KMS-11 (cell line): ENCODE measurements at regions not wholly inside any gene's neighbourhood (a gene's known extent, or its start where the extent isn't known, plus 50 kb on each side); places are given as distances from the start of the nearest gene placed in this dataset.

ENCODE experiments used
- H2AFZ ChIP-seq: fragments of 200-600 bp; sonication (generic); 2 replicates; pipeline ENCODE4 v1.6.1; 2016; ENCODE audit warnings: antibody characterized with exemption, mixed run types, low read depth
- H3K27ac ChIP-seq: fragments of 200-600 bp; sonication (generic); 2 replicates; pipeline ENCODE4 v1.6.1; 2016; ENCODE audit warnings: mild to moderate bottlenecking, mixed run types
- H3K27me3 ChIP-seq: fragments of 200-600 bp; sonication (generic); 2 replicates; pipeline ENCODE4 v1.6.1; 2017; ENCODE audit warnings: mild to moderate bottlenecking, low read depth, mixed run types, moderate library complexity; ENCODE audit not compliant: insufficient read depth
- H3K36me3 ChIP-seq: fragments of 200-600 bp; sonication (generic); 2 replicates; pipeline ENCODE4 v1.6.1; 2017; ENCODE audit warnings: mild to moderate bottlenecking, mixed run types; ENCODE audit not compliant: insufficient read depth
- H3K4me1 ChIP-seq: fragments of 200-600 bp; sonication (generic); 2 replicates; pipeline ENCODE4 v1.6.1; 2016; ENCODE audit warnings: mild to moderate bottlenecking, low read depth, mixed run types; ENCODE audit not compliant: poor library complexity, severe bottlenecking
- H3K4me2 ChIP-seq: fragments of 200-600 bp; sonication (generic); 2 replicates; pipeline ENCODE4 v1.7.0; 2016; ENCODE audit warnings: mild to moderate bottlenecking, mixed run types
- H3K4me3 ChIP-seq: fragments of 200-600 bp; sonication (generic); IDR thresholded peaks from 2 replicates; pipeline ENCODE4 v1.6.1; 2017; ENCODE audit warnings: low read depth, low read length, mixed read lengths; ENCODE audit not compliant: insufficient read depth
- H3K79me2 ChIP-seq: fragments of 200-600 bp; sonication (generic); 2 replicates; pipeline ENCODE4 v1.6.1; 2016; ENCODE audit warnings: low read depth, mixed run types; ENCODE audit not compliant: insufficient read depth
- H3K9ac ChIP-seq: fragments of 200-600 bp; sonication (generic); 2 replicates; pipeline ENCODE4 v1.6.1; 2016; ENCODE audit warnings: mild to moderate bottlenecking, mixed run types
- H4K20me1 ChIP-seq: fragments of 200-600 bp; sonication (generic); 2 replicates; pipeline ENCODE4 v1.6.1; 2016; ENCODE audit warnings: mild to moderate bottlenecking, mixed run types; ENCODE audit not compliant: insufficient read depth
- TF ChIP-seq, protein P1 (sequence below): fragments of 200-600 bp; sonication (generic); conservative IDR thresholded peaks from 2 replicates; pipeline ENCODE4 v1.6.1; 2017; ENCODE audit warnings: low read depth, mild to moderate bottlenecking, antibody characterized with exemption, low read length, moderate library complexity, mixed read lengths

DNA sequence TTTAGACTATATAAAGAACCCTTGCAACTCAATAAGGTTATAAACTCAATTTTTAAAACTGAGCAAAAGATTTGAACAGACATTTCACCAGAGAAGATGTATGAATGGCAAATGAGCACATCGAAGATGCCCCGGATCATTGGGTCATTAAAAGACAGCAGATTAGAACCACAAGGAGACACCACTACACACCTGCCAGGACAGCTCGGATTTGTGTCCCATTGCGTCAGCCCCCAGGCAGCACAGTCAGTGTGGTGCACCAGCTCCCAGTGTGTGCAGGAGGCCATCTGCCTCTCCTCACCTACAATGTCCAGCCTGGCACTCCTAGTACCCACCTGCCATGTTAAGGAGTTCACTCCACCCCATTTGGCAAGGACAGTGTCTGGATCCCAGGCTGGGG is 61.1 kb upstream of the LRP8 start:
- Histone ChIP-seq H3K9ac (no peak overlapping the region), H3K4me3 (no peak overlapping the region), H3K4me2 (no peak overlapping the region), H3K27ac (no peak overlapping the region), H2AFZ (no peak overlapping the region), H3K36me3 (no peaks in the 10 kb centered on the region), H4K20me1 (no peaks in the 10 kb centered on the region), H3K4me1 (no peaks in the 10 kb centered on the region), H3K79me2 (no peaks in the 10 kb centered on the region), H3K27me3 (no peaks in the 10 kb centered on the region)
- TF ChIP-seq, protein P1, sequence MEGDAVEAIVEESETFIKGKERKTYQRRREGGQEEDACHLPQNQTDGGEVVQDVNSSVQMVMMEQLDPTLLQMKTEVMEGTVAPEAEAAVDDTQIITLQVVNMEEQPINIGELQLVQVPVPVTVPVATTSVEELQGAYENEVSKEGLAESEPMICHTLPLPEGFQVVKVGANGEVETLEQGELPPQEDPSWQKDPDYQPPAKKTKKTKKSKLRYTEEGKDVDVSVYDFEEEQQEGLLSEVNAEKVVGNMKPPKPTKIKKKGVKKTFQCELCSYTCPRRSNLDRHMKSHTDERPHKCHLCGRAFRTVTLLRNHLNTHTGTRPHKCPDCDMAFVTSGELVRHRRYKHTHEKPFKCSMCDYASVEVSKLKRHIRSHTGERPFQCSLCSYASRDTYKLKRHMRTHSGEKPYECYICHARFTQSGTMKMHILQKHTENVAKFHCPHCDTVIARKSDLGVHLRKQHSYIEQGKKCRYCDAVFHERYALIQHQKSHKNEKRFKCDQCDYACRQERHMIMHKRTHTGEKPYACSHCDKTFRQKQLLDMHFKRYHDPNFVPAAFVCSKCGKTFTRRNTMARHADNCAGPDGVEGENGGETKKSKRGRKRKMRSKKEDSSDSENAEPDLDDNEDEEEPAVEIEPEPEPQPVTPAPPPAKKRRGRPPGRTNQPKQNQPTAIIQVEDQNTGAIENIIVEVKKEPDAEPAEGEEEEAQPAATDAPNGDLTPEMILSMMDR, result no peak

DNA sequence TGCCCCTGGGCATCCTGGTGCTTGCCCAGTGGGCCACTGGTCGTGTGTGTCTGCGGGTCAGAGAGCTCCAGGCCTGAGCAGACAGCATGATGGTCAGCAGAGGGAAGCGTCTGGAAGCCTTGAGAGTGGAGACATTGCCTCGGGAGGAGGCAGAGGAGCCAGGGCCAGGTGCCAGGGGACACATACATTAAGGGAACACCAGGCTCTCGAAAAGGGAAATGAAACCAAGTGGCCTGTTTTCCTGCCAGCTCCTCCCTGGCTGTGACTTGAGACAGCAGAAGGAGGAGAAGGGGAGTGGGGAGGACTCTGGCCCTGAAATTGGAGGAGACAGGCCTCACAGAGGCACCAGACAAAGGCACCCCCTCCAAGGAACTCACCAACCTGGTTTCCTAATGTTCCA is 62.4 kb upstream of the LRP8 start:
- Histone ChIP-seq H3K9ac (no peak overlapping the region), H2AFZ (no peak overlapping the region), H4K20me1 (no peaks in the 10 kb centered on the region), H3K79me2 (no peaks in the 10 kb centered on the region), H3K36me3 (no peaks in the 10 kb centered on the region), H3K27ac (no peak overlapping the region), H3K4me2 (no peak overlapping the region), H3K4me1 (no peaks in the 10 kb centered on the region), H3K27me3 (no peaks in the 10 kb centered on the region), H3K4me3 (no peak overlapping the region)
- TF ChIP-seq, protein P1, result no peak

DNA sequence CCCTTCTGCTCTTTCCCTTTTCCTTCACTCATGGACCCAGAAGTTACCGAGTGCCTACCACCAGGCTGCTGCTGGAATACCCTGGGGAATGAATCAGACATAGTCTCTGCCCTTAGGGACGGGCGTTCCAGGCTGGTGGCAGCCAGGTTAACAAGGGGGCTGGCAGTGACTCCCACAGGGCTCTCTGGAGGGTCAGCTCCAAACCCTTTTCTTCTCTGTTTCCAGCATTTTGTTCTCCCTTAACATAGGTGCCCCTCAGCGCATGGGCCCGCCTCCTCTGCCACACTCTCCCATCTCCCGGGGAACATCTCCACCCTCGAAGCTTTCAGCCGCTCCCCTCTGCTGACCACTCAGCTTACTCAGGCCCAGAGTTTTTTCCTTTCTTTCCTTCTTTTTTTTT is 62.9 kb upstream of the LRP8 start:
- no peak overlapping the region for H3K4me2 ChIP-seq
- no peak overlapping the region for H3K4me3 ChIP-seq
- H3K36me3 ChIP-seq, result no peaks in the 10 kb centered on the region
- no peak overlapping the region for H2AFZ ChIP-seq
- H3K27me3 ChIP-seq, result no peaks in the 10 kb centered on the region
- H4K20me1 ChIP-seq, result no peaks in the 10 kb centered on the region
- H3K9ac ChIP-seq, result no peak overlapping the region
- H3K27ac ChIP-seq, result no peak overlapping the region
- no peaks in the 10 kb centered on the region for H3K4me1 ChIP-seq
- H3K79me2 ChIP-seq, result no peaks in the 10 kb centered on the region
- TF ChIP-seq, protein P1, result no peak

DNA sequence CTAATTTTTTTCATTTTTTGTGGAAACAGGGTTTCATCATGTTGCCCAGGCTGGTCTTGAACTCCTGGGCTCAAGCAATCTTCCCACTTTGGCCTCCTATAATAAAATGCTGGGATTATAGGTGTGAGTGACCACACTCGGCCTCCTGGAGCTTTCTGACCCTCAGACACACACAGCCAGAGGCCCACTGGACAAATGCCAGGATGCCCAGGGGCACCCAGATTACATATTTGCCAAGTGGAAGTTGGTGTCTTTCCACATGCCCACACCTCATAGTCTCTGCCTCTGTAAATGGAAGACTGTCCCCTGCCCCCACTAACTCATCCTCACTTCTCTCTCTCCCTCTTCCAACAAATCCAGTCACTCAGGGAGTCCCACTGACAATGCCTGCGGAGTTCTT is 63.4 kb upstream of the LRP8 start:
- TF ChIP-seq, protein P1, result no peak
- H3K27ac ChIP-seq, result no peak overlapping the region
- H3K4me3 ChIP-seq, result no peak overlapping the region
- no peaks in the 10 kb centered on the region for H4K20me1 ChIP-seq
- H3K79me2 ChIP-seq, result no peaks in the 10 kb centered on the region
- no peaks in the 10 kb centered on the region for H3K4me1 ChIP-seq
- H3K9ac ChIP-seq, result no peak overlapping the region
- no peaks in the 10 kb centered on the region; the same call in 1 of the 2 replicates for H3K27me3 ChIP-seq
- no peaks in the 10 kb centered on the region for H3K36me3 ChIP-seq
- no peak overlapping the region for H2AFZ ChIP-seq
- H3K4me2 ChIP-seq, result no peak overlapping the region
